ENCODE measurements at regions not wholly inside any gene's neighbourhood (a gene's known extent, or its start where the extent isn't known, plus 50 kb on each side); places are given as distances from the start of the nearest gene placed in this dataset.

GRCh38 chr6:28726569-28727309 lies 197.0 kb downstream of the TRIM27 start:
- TF ChIP-seq POLR2A (IDR thresholded peaks at IDR 0.05; ENCODE audit: low read length) (no peak), CTCF (IDR thresholded peaks at IDR 0.05) (no peak), FOSL2 (IDR thresholded peaks at IDR 0.05) (no peak), FOSL2 (CRISPR knock-in tag; IDR thresholded peaks at IDR 0.05) (no peak)
- TF ChIP-seq, protein P1, sequence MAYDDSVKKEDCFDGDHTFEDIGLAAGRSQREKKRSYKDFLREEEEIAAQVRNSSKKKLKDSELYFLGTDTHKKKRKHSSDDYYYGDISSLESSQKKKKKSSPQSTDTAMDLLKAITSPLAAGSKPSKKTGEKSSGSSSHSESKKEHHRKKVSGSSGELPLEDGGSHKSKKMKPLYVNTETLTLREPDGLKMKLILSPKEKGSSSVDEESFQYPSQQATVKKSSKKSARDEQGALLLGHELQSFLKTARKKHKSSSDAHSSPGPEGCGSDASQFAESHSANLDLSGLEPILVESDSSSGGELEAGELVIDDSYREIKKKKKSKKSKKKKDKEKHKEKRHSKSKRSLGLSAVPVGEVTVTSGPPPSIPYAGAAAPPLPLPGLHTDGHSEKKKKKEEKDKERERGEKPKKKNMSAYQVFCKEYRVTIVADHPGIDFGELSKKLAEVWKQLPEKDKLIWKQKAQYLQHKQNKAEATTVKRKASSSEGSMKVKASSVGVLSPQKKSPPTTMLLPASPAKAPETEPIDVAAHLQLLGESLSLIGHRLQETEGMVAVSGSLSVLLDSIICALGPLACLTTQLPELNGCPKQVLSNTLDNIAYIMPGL (CRISPR knock-in tag; IDR thresholded peaks at IDR 0.05; ENCODE audit: borderline replicate concordance), result no peak

All from A549 (cell line).